ENCODE measurements at regions not wholly inside any gene's neighbourhood (a gene's known extent, or its start where the extent isn't known, plus 50 kb on each side); places are given as distances from the start of the nearest gene placed in this dataset.

DNA sequence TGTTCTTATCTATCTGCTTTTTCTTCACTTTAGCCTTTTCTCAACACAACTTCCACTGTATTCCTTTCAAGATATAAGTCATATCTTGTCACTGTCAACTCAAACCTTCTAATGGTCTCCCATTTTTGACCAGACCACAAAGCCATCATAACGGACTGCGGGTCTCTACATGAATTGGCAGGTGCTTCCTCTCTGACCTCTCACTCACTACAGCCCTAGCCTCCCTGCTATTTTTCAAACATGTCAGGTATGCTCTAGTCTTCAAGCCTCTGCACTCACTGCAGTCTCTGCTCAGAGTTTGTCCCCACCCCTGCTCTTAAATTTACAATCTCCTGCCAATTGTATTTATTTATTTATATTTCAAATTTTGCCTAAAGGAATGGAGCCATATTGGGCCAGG lies 858.1 kb downstream of the TRIB2 start:
- TF ChIP-seq, protein P1, sequence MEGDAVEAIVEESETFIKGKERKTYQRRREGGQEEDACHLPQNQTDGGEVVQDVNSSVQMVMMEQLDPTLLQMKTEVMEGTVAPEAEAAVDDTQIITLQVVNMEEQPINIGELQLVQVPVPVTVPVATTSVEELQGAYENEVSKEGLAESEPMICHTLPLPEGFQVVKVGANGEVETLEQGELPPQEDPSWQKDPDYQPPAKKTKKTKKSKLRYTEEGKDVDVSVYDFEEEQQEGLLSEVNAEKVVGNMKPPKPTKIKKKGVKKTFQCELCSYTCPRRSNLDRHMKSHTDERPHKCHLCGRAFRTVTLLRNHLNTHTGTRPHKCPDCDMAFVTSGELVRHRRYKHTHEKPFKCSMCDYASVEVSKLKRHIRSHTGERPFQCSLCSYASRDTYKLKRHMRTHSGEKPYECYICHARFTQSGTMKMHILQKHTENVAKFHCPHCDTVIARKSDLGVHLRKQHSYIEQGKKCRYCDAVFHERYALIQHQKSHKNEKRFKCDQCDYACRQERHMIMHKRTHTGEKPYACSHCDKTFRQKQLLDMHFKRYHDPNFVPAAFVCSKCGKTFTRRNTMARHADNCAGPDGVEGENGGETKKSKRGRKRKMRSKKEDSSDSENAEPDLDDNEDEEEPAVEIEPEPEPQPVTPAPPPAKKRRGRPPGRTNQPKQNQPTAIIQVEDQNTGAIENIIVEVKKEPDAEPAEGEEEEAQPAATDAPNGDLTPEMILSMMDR (IDR thresholded peaks at IDR 0.05), result no peak
- no peak for TF ChIP-seq POLR2A (IDR thresholded peaks at IDR 0.05)
- TF ChIP-seq POLR2AphosphoS5 (IDR thresholded peaks at IDR 0.05), result no peak

All from suprapubic skin (tissue), 4 donors.